NCI-H146 (cell line): ENCODE measurements at regions not wholly inside any gene's neighbourhood (a gene's known extent, or its start where the extent isn't known, plus 50 kb on each side); places are given as distances from the start of the nearest gene placed in this dataset.

Experiments used
- DNase-seq: peaks from one replicate; lab custom pipeline; 2025; lab: John Stamatoyannopoulos, UW

DNA sequence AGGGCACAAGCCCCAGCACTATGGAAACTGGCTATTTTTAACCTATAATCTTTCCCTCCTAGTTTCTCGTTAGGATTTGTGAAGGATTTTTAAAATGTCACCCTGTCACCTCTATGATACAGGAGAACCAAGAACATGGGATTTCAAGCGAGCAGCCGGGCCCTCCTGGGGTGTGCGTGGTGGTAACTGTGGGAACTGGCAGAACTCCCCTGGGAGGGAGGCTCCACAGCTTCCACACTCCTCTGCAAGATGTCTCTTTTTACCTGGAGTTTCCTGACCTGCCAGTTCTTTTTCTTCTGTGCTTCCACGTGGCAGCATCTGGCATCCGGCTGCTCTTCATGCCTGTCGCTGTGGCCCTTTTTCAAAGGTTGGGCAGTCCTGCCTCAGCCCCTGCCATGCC is 386.3 kb upstream of the MYT1L start:
- DNase-seq: no peak

DNA sequence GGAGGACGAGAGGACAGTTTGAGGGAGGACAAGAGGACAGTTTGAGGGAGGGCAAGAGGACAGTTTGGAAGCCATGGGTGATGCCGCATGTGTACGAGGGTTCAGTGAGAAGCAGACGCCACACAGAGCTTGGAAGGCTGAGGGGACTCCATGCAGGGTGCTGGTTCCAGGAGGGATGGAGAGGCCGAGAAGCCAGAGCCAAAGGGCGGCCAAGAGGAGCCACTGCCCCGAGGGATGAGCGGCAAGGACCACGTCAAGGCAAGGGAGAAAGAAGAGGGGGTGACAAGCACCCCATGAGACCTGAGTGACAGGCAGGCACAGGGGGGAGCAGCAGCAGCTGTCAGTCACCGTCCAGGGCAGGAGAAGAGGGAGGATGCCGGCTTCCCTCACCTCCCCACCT is 385.7 kb upstream of the MYT1L start:
- DNase-seq: no peak

DNA sequence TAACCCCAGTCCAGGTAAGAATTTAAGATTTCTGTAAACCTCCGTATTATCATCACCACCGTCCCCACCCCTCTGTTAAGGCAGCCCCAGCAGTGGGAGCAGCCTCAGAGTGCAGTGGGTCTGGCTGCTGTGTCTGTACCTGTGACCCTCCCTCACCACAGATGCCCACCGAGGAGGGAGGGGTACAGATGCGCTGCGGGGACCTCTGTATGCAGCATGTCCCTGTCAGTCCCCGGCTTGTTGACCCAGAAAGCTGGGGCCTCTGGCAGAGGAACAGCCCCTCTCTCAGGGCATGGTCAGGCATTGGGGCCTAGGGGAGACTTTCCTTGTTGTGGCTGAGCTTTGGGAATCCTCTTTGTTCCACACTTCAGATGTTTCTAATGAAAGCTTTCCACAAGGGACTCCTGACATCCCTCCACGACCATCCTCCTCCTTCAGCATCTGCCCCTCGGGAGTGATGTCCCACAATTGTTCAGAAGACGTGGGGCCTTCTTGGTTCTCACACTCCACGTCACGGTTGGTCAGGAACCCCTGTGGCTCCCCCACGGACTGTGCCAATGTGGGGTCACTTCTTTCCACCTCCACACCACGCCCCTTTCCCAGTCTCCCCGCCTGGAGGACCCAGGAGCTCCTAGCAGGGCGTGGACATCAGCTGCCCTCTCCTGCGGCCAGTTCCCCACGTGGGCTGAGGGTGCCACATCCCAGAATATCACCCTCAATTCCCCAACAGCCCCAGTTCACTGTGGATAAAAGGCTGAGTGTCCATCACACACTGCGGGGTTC is 384.2 kb upstream of the MYT1L start:
- DNase-seq: no peak

DNA sequence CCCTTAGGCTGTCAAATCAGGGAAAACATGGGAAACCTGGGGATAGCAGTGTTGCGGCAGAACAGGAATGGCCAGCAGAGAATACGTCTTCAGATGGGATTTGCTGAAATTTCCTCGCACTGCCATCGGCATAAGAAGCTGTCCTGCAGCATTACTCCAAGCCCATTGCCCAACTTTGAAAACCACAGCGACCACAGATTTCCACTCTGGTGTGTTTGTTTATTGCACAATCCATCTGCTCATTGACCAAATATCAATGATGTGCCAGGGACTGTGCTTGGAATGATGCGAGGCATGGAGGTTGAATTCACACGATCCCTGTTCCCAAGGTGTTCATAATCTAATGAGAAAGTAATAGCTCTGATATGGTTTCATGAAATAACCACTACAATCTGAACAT is 383.3 kb upstream of the MYT1L start:
- no peak for DNase-seq

DNA sequence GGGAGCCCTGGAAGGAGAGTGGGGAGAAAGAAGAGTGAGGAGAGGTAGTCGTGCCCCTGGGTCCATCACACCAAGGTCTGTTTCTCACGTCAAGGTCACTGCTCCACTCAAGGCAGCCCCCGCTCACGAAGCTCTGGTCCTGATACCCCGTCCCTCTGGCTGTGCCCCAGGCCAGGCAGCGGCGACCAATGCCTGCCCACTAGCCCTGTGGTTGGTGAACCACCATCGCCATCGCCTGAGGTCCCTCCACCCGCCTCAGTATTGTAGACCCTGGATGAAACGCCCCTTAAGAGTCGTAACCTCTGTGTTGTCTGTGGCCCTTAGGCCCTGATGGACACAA is 378.3 kb upstream of the MYT1L start:
- no peak for DNase-seq

DNA sequence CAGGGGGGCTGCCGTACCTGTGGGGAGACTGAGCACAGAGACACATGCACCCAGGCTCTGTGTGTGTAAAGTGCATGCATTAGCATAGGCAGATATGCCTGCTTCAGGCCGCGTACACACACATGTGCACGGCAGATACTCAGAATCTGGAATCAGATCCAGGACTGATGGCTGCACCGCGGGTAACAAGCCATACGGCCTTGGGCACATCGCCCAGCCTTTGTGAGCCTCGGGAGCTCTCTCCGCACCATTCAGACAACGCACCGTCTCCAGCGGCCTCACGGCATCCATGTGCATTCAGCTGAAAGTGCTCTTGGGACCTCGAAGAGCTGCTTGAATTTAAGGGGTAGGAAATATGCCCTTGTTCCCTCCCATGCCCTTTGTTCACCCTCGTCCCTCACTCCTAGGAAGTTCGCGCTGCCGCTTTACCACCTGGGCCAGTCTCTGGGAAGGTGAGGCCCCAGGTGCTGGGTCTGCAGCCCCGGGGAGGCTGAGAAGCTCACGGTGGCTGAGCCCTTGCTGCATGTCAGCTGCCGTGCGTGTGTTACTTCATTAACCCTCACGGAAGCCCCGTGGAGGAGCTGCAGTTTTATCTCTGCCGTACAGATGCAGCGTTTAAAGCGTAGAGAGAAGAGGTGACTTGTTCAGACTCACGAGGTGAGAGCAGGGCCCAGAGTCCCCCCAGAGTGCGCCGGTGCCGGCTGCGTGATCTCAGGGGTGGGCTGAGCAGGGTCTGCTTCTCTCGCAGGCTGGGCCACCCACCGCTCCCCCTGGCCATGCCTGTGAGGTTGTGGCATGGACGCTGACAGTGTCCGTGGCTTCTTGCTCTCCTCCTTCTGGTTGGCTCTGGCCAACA is 377.7 kb upstream of the MYT1L start:
- no peak for DNase-seq

DNA sequence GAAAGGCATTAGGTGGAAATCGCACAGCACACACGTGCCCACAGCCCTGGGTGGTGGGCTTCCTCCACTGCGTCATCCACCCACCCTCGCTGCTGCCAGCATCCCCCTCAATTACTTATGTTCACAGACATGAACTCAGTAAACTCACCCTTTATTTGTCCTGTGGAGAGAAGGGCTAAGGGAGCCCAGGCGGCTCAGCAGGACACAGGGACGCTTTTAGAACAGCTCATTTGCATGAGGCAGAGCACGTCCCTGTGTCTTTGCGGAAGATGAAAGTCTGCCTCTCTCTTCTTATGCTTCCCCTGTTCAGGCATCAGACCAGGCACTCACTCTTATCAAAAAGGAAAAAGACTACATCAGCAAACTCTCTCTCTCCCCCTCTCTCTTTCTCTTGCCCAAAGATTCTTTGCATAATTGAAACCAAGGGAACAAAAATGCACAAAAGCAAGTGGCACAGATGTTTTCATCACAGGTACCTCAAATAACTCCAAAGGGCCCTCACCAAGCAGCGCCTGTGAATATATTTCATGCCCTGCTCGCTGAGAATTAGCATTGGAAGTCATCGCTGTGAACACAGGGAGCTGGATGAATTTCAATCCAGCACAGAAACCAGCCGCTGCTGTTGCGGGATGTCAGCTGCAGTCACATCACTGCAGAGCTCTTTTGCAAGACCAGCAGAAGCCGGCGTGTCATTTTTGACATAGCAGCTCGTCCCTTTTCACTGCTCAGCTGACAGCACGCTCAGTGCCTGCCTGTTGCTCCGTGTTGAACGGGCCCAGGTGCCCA is 376.3 kb upstream of the MYT1L start:
- DNase-seq: peak; percentile 23

DNA sequence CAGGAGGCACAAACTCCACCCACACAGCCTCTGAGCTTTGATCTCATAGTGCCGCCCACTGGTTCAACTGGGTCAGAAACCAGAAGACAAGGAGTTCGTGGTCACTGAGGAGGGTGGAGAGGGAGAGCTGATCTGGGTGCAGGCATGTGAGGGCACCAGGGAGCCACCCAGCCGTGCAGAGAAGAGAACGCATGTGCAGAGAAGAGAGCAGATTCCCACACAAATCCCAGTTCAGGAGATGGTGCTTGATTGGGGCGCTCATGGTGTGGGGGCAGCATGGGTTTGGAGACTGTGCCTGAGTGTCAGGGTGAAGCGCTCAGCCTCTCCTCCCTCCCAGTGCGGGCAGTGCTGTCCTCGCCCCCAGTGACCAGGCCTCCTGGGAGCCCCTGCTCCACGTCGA is 375.2 kb upstream of the MYT1L start:
- no peak for DNase-seq

DNA sequence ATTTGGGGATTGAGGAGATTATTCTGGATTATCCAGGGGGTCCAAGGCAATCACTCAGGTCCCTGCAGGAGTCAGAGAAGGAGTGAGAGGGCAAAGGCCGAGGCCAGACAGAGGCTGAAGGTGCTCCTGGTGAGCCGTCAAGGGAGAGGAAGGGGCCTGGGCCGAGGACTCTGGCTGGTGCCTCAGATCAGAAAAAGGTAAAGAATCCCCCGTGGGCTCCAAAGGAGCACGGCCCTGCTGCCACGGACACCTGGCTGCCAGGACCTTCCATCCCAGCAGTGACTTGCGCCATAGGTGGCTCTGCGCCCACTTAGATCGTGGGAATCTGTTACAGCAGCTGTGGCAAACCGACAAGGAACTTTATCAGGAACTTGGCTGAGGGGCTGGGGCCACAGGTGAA is 374.8 kb upstream of the MYT1L start:
- no peak for DNase-seq

DNA sequence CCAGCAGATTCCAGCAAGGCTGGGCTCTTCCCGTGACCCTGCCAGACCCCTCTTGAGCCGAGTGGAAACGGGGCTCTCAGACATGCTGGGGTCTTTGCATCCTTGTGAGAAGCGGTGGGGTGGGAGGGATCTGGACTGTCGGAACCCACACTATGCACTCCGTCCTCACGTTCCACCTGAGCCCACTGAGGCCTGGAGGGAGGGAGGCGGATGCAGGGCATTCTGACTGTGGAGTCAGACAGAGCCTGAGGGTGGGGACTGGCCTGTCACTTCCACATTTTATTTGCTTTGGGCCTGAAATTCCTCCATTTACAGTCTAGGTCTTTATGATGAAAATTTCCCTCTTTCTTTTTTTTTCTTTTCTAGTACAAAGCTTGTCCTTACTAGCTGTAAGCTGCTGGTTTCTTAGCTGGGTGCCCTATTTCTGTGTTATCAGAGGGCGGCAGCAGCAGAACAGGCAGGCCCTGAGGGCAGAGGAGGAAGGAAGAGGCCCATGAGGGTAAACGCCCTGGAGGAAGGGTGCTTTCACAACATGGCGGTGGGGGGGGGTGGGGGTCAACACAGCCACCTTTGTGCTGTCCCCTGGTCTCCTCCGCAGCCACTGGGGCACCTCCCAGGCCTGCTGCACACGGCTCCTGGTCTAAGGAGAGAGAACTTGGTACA is 373.5 kb upstream of the MYT1L start:
- peak; percentile 34 for DNase-seq

DNA sequence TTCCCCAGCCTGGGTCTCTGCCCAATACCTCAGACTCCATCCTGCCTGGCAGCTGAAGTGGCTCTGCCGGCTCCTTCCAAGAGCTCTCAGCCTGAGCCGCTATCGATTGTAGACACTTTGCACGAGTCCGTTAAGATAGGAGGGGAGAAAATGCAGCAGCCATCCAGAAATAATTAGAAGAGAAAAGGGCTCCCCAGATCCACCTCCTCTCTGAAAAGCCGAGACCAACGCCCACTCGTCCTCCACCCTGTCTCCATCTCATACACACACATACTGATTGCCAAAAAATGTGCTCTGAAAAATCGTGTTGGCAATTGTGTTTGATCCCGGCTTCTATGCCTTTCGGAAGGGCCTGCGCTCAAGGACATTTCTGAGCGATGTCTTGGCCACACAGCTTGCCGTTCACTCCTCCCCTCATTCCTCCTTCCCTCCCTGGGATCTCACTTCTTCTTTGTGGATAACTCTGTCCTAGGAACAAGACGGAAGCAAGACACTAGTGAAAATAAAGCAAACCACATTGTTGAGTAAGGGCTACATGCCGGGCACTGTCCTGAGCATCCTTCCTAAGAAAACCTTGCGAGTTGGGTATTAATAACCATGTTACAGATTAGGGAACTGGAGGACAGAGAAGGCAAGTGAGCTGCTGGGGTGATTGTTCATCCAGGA is 372.8 kb upstream of the MYT1L start:
- no peak for DNase-seq

DNA sequence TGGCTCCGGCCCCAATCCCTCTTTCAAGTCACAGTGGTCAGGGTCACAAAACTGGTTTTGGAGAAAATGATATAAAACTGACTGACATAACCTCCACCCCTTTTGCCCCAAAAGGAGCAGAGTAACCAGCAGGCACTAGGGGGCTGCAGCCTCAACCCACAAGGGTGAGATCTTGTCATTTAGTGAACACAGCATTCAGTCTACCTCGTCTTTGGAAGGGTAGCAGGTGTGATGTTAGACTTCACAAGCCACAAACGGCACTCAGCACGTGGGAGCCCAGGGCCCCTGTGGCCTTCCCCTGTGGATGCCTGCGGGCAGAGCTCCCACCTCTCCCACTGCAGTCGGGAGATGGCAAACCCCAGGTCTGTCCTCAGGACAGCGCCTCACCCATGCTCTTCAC is 372.1 kb upstream of the MYT1L start:
- no peak for DNase-seq

DNA sequence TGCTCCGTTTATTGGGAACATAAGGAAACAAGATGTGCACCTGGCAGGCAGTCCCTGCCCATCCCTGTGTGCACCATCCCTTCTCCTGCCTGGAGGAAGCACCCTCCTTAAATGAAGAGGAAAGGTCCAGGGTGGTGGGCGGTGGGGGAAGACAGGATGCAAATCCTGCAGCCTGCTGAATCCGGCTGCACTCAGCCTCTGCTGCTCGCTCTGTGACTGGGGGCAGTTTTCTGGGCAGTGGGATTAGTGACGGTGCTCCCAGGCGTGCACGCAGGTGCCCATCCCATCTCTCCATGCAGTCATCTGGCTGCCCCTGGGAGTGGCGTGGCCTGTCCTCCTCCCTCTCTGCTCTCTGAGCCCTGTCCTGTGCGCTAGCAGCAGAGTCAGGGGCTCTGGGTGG is 371.3 kb upstream of the MYT1L start:
- no peak for DNase-seq

DNA sequence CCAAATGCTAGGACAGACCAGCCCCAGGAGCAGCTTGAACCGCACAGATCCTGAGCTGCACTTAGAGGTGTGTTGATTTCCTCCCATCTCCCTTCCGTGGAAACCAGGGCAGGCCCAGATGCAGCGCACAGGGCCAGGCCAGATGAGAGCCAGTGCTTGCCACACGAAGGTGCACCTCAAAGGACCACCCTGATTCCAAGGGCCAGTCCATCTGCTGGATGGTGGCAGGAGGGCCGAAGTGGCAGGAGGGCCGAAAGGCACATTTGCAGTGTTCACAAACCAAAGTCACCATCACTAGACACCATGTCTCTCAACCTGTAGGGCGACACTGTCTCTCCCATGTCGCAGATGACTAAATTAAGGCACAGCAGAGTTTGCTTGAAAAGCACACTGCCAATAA is 370.7 kb upstream of the MYT1L start:
- DNase-seq: no peak

DNA sequence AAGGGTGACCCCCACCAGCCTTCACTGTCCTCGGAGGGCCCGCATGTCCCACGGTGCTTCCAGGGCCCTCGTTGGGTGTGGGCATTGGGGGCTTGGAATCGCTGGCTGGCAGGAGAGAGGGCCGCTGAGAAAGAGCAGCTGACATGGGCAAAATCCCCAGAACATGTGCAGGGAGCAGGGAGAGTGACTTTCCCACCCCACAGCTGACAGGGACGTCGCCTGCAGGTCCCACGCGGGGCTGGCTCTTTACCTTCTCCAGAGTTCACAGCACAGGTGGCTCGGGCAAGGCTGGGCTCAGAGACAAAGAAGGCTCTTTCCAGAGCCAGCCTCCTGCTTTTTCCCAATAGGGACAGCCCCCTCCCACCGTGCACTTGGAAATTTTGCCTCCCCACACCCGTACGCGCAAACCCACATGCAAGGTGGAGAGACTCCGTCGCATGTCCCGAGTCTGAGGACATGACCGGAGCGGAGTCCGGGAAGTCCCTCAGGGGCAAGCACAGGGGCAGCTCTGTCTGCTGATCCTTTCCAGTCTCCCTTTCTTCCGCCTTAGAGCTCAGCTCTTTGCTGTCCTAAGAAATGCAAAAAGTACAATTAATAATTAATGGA is 370.2 kb upstream of the MYT1L start:
- DNase-seq: no peak

DNA sequence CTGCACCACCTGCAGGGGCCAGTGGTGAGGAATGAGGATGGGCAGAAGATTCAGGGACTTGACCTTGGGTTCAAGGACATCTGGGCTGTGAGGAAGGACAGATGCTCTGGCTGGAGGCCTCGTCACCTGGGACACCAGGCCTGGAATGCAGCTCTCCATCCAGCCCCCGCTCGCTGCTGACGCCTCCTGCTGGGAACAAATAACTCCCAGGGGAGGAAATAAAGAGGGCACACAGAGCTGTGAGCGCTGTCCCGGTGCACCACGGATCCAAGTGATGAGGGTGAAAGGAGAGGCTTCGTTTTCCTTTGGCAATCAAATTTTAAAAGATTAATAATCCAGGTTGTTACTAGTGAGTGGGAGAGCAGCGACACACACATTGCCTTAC is 368.0 kb upstream of the MYT1L start:
- DNase-seq: peak; percentile 87

DNA sequence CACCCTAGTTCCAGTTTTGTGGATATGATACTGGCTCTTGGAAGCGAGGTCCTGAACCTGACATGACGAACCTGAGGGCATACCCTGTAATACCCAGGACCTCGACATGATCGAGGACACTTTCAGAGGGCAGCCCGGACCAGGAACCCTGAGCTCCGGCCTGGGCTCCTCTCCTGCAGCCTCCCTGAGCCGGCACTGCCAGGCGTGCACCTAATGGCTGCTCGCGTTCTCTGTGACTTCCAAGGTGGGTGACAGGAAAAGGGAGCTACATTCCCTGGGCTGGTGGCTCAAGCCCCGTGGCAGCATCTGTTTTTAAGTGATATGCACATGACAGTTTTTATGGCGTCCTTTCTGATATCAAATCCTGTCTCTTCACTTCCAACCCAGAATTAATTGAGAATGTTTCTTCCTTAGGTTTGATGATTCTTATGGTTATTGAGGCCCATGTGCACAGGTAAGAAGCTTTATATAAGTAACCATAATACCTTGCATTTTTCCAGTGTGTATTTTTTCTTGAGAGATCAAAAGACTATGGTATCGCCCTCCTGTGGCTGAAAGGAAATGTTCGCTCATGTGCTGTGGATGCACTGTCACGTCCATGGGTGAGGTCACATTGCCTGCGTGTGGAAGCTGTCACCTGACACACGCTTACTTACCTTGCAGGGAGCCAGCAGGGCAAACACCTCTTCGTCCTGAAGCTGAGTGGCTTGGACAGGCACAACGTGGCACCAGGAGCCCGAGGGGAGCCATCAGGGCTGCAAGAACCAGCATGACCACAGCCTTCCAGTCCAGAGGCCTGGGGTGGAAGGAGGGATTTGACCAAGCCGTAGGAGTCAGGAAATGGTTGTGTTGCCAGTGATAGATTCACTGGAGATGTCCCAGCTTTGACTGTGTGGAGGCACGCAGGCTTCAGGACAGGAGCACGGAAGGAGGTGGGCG is 367.4 kb upstream of the MYT1L start:
- peak; percentile 86 for DNase-seq

DNA sequence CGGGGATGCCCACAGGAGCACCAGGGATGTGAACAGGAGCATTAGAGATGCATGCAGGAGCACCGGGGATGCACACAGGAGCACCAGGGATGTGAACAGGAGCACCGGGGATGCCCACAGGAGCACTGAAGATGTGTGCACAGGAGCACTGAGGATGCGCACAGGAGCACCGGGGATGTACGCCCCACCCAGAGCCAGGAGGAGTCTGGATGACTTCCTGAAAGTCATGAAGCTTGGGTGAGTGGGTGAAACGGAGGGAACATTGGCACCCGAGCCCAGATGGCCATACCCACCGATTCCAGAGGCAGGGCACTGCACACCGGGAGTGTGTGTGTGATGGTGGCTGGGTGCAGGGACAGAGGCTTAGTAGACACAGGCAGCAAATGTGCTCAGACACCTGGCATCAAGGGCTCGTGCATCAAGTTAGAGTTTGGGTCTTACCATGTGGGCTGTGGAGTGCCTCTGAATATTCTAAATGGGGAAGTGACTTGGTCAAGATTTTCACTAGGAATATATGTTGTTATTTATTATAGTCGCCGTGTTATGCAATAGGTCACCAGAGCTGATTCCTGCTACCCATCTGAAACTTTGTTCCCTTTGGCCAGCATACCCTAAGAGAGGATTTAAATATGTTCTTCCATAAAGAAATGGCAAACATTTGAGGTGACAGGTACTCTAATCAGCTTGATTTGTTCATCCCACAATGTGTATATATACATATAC is 365.8 kb upstream of the MYT1L start:
- DNase-seq: no peak

DNA sequence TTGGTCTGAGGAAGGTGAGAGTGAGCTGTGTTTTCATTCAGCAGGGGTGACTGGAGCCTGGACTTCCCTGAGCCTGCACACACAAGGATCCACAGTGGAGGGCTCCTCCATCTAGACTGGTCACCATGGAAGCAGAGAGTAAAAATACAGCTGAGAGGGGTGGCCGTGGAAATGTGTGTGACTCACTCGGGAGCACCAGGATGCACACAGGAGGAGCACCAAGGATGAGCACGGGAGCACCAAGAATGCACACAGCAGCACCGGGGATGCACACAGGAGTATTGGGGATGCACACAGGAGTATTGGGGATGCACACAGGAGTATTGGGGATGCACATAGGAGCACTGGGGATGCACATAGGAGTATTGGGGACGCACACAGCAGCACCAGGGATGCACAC is 365.2 kb upstream of the MYT1L start:
- DNase-seq: no peak

DNA sequence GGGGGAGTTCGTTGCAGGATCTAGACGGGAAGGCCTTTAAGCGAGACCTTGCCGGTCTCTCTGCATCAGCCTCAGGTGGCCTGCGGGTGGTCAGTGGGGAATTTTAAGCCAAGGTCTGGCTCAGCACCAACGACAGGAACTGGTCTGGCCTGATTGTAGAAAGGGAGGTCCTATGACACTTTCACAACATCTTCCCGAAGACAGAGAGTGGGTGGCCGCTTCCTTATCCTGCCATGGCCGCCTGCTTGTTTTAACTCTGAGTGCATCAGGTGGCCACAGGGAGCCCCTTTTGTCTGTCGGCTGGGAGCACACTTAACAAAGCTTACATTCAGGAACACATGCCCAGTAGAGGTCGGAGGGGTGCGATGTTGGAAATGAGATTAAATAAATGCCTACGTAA is 363.7 kb upstream of the MYT1L start:
- no peak for DNase-seq
